ENCODE measurements at regions not wholly inside any gene's neighbourhood (a gene's known extent, or its start where the extent isn't known, plus 50 kb on each side); places are given as distances from the start of the nearest gene placed in this dataset.

- Histone ChIP-seq H3K27me3 (ENCODE audit: control insufficient read depth, insufficient read depth, low read length) (peaks cover 19% of the 10 kb centered on the region), H3K4me1 (ENCODE audit: control insufficient read depth, insufficient read depth, low read length) (no peaks in the 10 kb centered on the region), H3K36me3 (ENCODE audit: insufficient read depth, low read length) (no peaks in the 10 kb centered on the region), H3K9me3 (replicated peaks; ENCODE audit: low read length) (no peaks in the 10 kb centered on the region), H3K4me3 (ENCODE audit: low read length) (no peak overlapping the region), H3K4me2 (ENCODE audit: low read length) (no peak overlapping the region), H3K9ac (ENCODE audit: low read depth, low read length) (no peak overlapping the region)
These were observed 100.6 kb upstream of the ATP11B start for GRCh38 chr3:182692695-182693094.

GRCh38 chr3:182693723-182694122 lies 99.6 kb upstream of the ATP11B start:
- Histone ChIP-seq H3K27me3 (ENCODE audit: control insufficient read depth, insufficient read depth, low read length) (peaks cover 18% of the 10 kb centered on the region), H3K4me2 (ENCODE audit: low read length) (no peak overlapping the region), H3K4me3 (ENCODE audit: low read length) (no peak overlapping the region), H3K9ac (ENCODE audit: low read depth, low read length) (no peak overlapping the region), H3K36me3 (ENCODE audit: insufficient read depth, low read length) (no peaks in the 10 kb centered on the region), H3K9me3 (replicated peaks; ENCODE audit: low read length) (no peaks in the 10 kb centered on the region), H3K4me1 (ENCODE audit: control insufficient read depth, insufficient read depth, low read length) (no peaks in the 10 kb centered on the region)

DNA sequence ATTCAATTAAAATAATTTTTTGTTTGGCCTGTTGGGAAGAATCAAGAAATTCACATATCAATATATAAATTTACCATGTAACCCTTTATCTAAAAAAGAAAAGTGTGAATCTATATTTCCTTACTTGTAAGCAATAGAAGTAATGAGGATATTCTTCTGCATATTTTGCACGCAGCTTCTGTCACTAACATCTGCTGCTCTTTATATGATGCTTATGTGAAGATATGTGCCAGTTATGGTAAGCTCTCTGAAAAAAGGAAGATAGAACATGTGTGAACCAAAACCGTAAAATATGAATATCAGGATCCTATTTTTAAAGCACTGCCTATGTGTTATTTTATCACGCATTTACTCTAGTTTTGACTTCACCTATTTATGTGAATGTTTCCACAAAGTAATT lies 96.4 kb upstream of the ATP11B start:
- H3K27me3 ChIP-seq (ENCODE audit: control insufficient read depth, insufficient read depth, low read length), result peaks cover 10% of the 10 kb centered on the region
- H3K9me3 ChIP-seq (replicated peaks; ENCODE audit: low read length), result no peaks in the 10 kb centered on the region
- no peak overlapping the region for H3K4me2 ChIP-seq (ENCODE audit: low read length)
- no peaks in the 10 kb centered on the region for H3K36me3 ChIP-seq (ENCODE audit: insufficient read depth, low read length)
- no peak overlapping the region for H3K4me3 ChIP-seq (ENCODE audit: low read length)
- H3K4me1 ChIP-seq (ENCODE audit: control insufficient read depth, insufficient read depth, low read length), result no peaks in the 10 kb centered on the region
- no peak overlapping the region for H3K9ac ChIP-seq (ENCODE audit: low read depth, low read length)

GRCh38 chr3:182697345-182697919 lies 95.9 kb upstream of the ATP11B start:
- Histone ChIP-seq H3K4me1 (ENCODE audit: control insufficient read depth, insufficient read depth, low read length) (no peaks in the 10 kb centered on the region), H3K9ac (ENCODE audit: low read depth, low read length) (no peak overlapping the region), H3K27me3 (ENCODE audit: control insufficient read depth, insufficient read depth, low read length) (peaks cover 10% of the 10 kb centered on the region), H3K4me3 (ENCODE audit: low read length) (no peak overlapping the region), H3K9me3 (replicated peaks; ENCODE audit: low read length) (no peaks in the 10 kb centered on the region), H3K36me3 (ENCODE audit: insufficient read depth, low read length) (no peaks in the 10 kb centered on the region), H3K4me2 (ENCODE audit: low read length) (no peak overlapping the region)

- Histone ChIP-seq H3K9me3 (replicated peaks; ENCODE audit: low read length) (no peaks in the 10 kb centered on the region), H3K36me3 (ENCODE audit: insufficient read depth, low read length) (no peaks in the 10 kb centered on the region), H3K4me1 (ENCODE audit: control insufficient read depth, insufficient read depth, low read length) (no peaks in the 10 kb centered on the region), H3K9ac (ENCODE audit: low read depth, low read length) (no peak overlapping the region), H3K4me3 (ENCODE audit: low read length) (no peak overlapping the region), H3K4me2 (ENCODE audit: low read length) (no peak overlapping the region), H3K27me3 (ENCODE audit: control insufficient read depth, insufficient read depth, low read length) (peaks cover 10% of the 10 kb centered on the region)
These were observed 95.2 kb upstream of the ATP11B start for GRCh38 chr3:182698078-182698477.

GRCh38 chr3:182699550-182700170 lies 93.6 kb upstream of the ATP11B start:
- no peaks in the 10 kb centered on the region for H3K4me1 ChIP-seq (ENCODE audit: control insufficient read depth, insufficient read depth, low read length)
- no peaks in the 10 kb centered on the region for H3K9me3 ChIP-seq (replicated peaks; ENCODE audit: low read length)
- H3K4me3 ChIP-seq (ENCODE audit: low read length), result no peak overlapping the region
- no peak overlapping the region for H3K9ac ChIP-seq (ENCODE audit: low read depth, low read length)
- no peaks in the 10 kb centered on the region for H3K36me3 ChIP-seq (ENCODE audit: insufficient read depth, low read length)
- H3K4me2 ChIP-seq (ENCODE audit: low read length), result no peak overlapping the region
- peaks cover 12% of the 10 kb centered on the region for H3K27me3 ChIP-seq (ENCODE audit: control insufficient read depth, insufficient read depth, low read length)

DNA sequence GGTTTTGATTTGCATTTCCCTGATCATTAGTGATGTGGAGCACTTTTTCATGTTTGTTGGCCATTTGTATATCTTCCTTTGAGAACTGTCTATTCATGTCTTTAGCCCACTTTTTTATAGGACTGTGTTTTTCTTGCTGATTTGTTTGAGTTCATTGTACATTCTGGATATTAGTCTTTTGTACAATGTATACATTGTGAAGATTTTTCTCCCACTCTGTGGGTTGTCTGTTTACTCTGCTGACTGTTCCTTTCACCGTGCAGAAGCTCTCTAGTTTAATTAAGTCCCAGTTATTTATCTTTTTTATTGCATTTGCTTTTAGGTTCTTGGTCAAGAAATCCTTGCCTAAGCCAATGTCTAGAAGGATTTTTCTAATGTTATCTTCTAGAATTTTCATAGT lies 91.1 kb upstream of the ATP11B start:
- Histone ChIP-seq H3K27me3 (ENCODE audit: control insufficient read depth, insufficient read depth, low read length) (peaks cover 9% of the 10 kb centered on the region), H3K36me3 (ENCODE audit: insufficient read depth, low read length) (no peaks in the 10 kb centered on the region), H3K4me1 (ENCODE audit: control insufficient read depth, insufficient read depth, low read length) (no peaks in the 10 kb centered on the region), H3K9me3 (replicated peaks; ENCODE audit: low read length) (no peaks in the 10 kb centered on the region), H3K4me2 (ENCODE audit: low read length) (no peak overlapping the region), H3K9ac (ENCODE audit: low read depth, low read length) (no peak overlapping the region), H3K4me3 (ENCODE audit: low read length) (no peak overlapping the region)

DNA sequence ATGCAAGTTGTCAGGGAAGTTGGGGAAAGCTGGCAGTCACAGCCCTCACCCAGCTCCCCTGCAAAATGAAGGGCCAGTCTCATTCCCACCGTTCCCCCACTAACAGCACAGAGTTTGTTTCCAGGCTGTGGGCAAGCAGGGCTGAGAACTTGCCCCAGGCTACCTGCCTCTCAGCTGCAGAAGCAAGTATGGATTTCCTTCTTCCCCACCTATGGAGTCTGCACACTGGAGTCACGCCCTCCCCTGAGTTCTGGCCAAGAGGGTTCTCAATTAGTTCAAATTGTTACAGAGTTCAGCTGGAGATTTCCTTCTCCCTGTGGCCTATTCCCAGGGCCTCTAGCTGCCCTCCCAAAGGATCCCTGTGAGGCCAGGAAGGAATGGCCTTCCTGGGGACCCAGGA lies 90.1 kb upstream of the ATP11B start:
- no peak overlapping the region for H3K9ac ChIP-seq (ENCODE audit: low read depth, low read length)
- H3K4me2 ChIP-seq (ENCODE audit: low read length), result no peak overlapping the region
- H3K4me3 ChIP-seq (ENCODE audit: low read length), result no peak overlapping the region
- H3K4me1 ChIP-seq (ENCODE audit: control insufficient read depth, insufficient read depth, low read length), result no peaks in the 10 kb centered on the region
- H3K9me3 ChIP-seq (replicated peaks; ENCODE audit: low read length), result no peaks in the 10 kb centered on the region
- no peaks in the 10 kb centered on the region for H3K36me3 ChIP-seq (ENCODE audit: insufficient read depth, low read length)
- peaks cover 7% of the 10 kb centered on the region for H3K27me3 ChIP-seq (ENCODE audit: control insufficient read depth, insufficient read depth, low read length)

DNA sequence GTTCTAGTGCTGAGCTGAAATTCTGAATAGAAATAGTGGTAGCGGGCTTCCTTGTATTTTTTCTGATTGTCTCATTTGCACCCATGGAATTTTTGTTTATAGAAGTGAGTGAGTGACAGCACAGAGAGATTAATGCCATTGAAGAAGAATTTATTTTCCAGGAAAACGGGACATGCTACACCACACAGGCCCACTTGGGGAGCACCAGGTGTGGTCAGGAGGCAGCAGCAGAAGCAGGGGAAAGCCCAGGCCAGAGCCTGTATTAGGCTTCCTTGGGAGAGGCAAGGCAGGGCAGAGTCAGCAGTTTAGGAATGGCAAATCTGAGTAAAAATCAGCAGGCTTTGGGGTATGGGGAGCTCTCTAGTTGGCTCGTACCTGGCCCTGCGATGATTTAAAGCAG lies 88.4 kb upstream of the ATP11B start:
- Histone ChIP-seq H3K4me3 (ENCODE audit: low read length) (no peak overlapping the region), H3K4me2 (ENCODE audit: low read length) (no peak overlapping the region)

DNA sequence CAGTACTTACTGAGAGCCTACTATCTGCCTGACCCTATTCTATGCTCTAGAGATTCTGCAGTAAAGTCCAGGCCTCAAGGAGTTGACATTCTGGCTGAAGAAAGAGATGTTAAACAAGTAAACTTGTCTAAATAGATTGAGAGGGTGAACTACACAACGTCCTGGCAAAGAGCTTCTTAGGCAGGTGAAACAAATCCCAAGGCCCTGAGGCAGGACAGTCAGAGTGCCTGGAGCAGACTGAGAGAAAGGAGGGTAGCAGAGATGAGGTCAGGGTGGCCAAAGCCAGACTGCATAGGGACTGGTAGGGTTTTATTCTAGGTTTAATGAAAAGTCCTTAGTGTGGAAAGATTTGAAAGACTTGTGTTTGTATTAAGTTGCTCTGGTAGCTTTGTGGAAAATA lies 84.5 kb upstream of the ATP11B start:
- Histone ChIP-seq H3K4me1 (ENCODE audit: control insufficient read depth, insufficient read depth, low read length) (no peaks in the 10 kb centered on the region), H3K9me3 (replicated peaks; ENCODE audit: low read length) (no peaks in the 10 kb centered on the region), H3K9ac (ENCODE audit: low read depth, low read length) (no peak overlapping the region), H3K4me3 (ENCODE audit: low read length) (no peak overlapping the region), H3K4me2 (ENCODE audit: low read length) (no peak overlapping the region), H3K36me3 (ENCODE audit: insufficient read depth, low read length) (no peaks in the 10 kb centered on the region), H3K27me3 (ENCODE audit: control insufficient read depth, insufficient read depth, low read length) (no peaks in the 10 kb centered on the region)

More for the DNA sequence above, 88.4 kb upstream of the ATP11B start:
- Histone ChIP-seq H3K27me3 (ENCODE audit: control insufficient read depth, insufficient read depth, low read length) (peaks cover 5% of the 10 kb centered on the region), H3K36me3 (ENCODE audit: insufficient read depth, low read length) (no peaks in the 10 kb centered on the region), H3K9me3 (replicated peaks; ENCODE audit: low read length) (no peaks in the 10 kb centered on the region), H3K9ac (ENCODE audit: low read depth, low read length) (no peak overlapping the region), H3K4me1 (ENCODE audit: control insufficient read depth, insufficient read depth, low read length) (no peaks in the 10 kb centered on the region)

GRCh38 chr3:182709306-182709705 lies 84.0 kb upstream of the ATP11B start:
- Histone ChIP-seq H3K4me3 (ENCODE audit: low read length) (no peak overlapping the region), H3K4me1 (ENCODE audit: control insufficient read depth, insufficient read depth, low read length) (no peaks in the 10 kb centered on the region), H3K9me3 (replicated peaks; ENCODE audit: low read length) (no peaks in the 10 kb centered on the region), H3K4me2 (ENCODE audit: low read length) (no peak overlapping the region), H3K27me3 (ENCODE audit: control insufficient read depth, insufficient read depth, low read length) (no peaks in the 10 kb centered on the region), H3K9ac (ENCODE audit: low read depth, low read length) (no peak overlapping the region), H3K36me3 (ENCODE audit: insufficient read depth, low read length) (no peaks in the 10 kb centered on the region)

GRCh38 chr3:182710557-182711157 lies 82.6 kb upstream of the ATP11B start:
- no peaks in the 10 kb centered on the region for H3K9me3 ChIP-seq (replicated peaks; ENCODE audit: low read length)
- H3K36me3 ChIP-seq (ENCODE audit: insufficient read depth, low read length), result no peaks in the 10 kb centered on the region
- no peaks in the 10 kb centered on the region for H3K27me3 ChIP-seq (ENCODE audit: control insufficient read depth, insufficient read depth, low read length)
- H3K9ac ChIP-seq (ENCODE audit: low read depth, low read length), result no peak overlapping the region
- no peak overlapping the region for H3K4me2 ChIP-seq (ENCODE audit: low read length)
- no peaks in the 10 kb centered on the region for H3K4me1 ChIP-seq (ENCODE audit: control insufficient read depth, insufficient read depth, low read length)
- H3K4me3 ChIP-seq (ENCODE audit: low read length), result no peak overlapping the region
